ENCODE measurements at regions not wholly inside any gene's neighbourhood (a gene's known extent, or its start where the extent isn't known, plus 50 kb on each side); places are given as distances from the start of the nearest gene placed in this dataset.

GRCh38 chrX:124902953-124903352 is 416.7 kb upstream of the TEX13C start:
- Mint-ChIP-seq H3K9me3 (no peaks in the 10 kb centered on the region), H3K4me3 (no peak overlapping the region), H3K27me3 (no peaks in the 10 kb centered on the region), H3K27ac (no peak overlapping the region), H3K36me3 (ENCODE audit: low read depth) (no peaks in the 10 kb centered on the region), H3K4me1 (no peaks in the 10 kb centered on the region)
- no peak for ATAC-seq
- no peak for DNase-seq

- no peak overlapping the region for H3K4me3 Mint-ChIP-seq
- DNase-seq (no peak), ATAC-seq (no peak)
- H3K36me3 Mint-ChIP-seq (ENCODE audit: low read depth): no peaks in the 10 kb centered on the region
- H3K27me3 Mint-ChIP-seq: no peaks in the 10 kb centered on the region
- no peaks in the 10 kb centered on the region for H3K9me3 Mint-ChIP-seq
- no peaks in the 10 kb centered on the region for H3K4me1 Mint-ChIP-seq
- H3K27ac Mint-ChIP-seq: no peak overlapping the region
Observed at GRCh38 chrX:124910611-124911010, 409.1 kb upstream of the TEX13C start.

GRCh38 chrX:124917011-124917410 is 402.7 kb upstream of the TEX13C start:
- Mint-ChIP-seq H3K4me3 (no peak overlapping the region), H3K27me3 (no peaks in the 10 kb centered on the region), H3K36me3 (ENCODE audit: low read depth) (no peaks in the 10 kb centered on the region), H3K4me1 (no peaks in the 10 kb centered on the region), H3K27ac (no peak overlapping the region), H3K9me3 (no peaks in the 10 kb centered on the region)
- ATAC-seq: no peak
- no peak for DNase-seq

GRCh38 chrX:124925681-124926080 is 394.0 kb upstream of the TEX13C start:
- Mint-ChIP-seq H3K27me3 (no peaks in the 10 kb centered on the region), H3K9me3 (no peaks in the 10 kb centered on the region), H3K27ac (no peak overlapping the region), H3K4me1 (no peaks in the 10 kb centered on the region), H3K4me3 (no peak overlapping the region), H3K36me3 (ENCODE audit: low read depth) (no peaks in the 10 kb centered on the region)
- ATAC-seq: no peak
- DNase-seq: no peak

GRCh38 chrX:124931241-124931640 is 388.4 kb upstream of the TEX13C start:
- Mint-ChIP-seq H3K27me3 (no peaks in the 10 kb centered on the region), H3K36me3 (ENCODE audit: low read depth) (no peaks in the 10 kb centered on the region), H3K4me3 (no peak overlapping the region), H3K9me3 (no peaks in the 10 kb centered on the region), H3K27ac (no peak overlapping the region), H3K4me1 (no peaks in the 10 kb centered on the region)
- DNase-seq (no peak), ATAC-seq (no peak)

GRCh38 chrX:124931958-124932357 is 387.7 kb upstream of the TEX13C start:
- Mint-ChIP-seq H3K4me3 (no peak overlapping the region), H3K9me3 (no peaks in the 10 kb centered on the region), H3K27ac (no peak overlapping the region), H3K27me3 (no peaks in the 10 kb centered on the region), H3K4me1 (no peaks in the 10 kb centered on the region), H3K36me3 (ENCODE audit: low read depth) (no peaks in the 10 kb centered on the region)
- ATAC-seq (no peak), DNase-seq (no peak)

- Mint-ChIP-seq H3K4me3 (no peak overlapping the region), H3K9me3 (no peaks in the 10 kb centered on the region)
- no peak for DNase-seq
Observed at GRCh38 chrX:124938715-124939114, 381.0 kb upstream of the TEX13C start.

GRCh38 chrX:124940531-124940930 is 379.1 kb upstream of the TEX13C start:
- Mint-ChIP-seq H3K9me3 (no peaks in the 10 kb centered on the region), H3K27ac (no peak overlapping the region), H3K4me1 (no peaks in the 10 kb centered on the region), H3K36me3 (ENCODE audit: low read depth) (no peaks in the 10 kb centered on the region), H3K4me3 (no peak overlapping the region), H3K27me3 (peaks cover 2% of the 10 kb centered on the region)
- DNase-seq (no peak), ATAC-seq (no peak)

More at GRCh38 chrX:124938715-124939114, 381.0 kb upstream of the TEX13C start:
- H3K27me3 Mint-ChIP-seq: peaks cover 2% of the 10 kb centered on the region
- H3K4me1 Mint-ChIP-seq: no peaks in the 10 kb centered on the region
- no peak for ATAC-seq
- H3K27ac Mint-ChIP-seq: no peak overlapping the region
- H3K36me3 Mint-ChIP-seq (ENCODE audit: low read depth): no peaks in the 10 kb centered on the region

DNA sequence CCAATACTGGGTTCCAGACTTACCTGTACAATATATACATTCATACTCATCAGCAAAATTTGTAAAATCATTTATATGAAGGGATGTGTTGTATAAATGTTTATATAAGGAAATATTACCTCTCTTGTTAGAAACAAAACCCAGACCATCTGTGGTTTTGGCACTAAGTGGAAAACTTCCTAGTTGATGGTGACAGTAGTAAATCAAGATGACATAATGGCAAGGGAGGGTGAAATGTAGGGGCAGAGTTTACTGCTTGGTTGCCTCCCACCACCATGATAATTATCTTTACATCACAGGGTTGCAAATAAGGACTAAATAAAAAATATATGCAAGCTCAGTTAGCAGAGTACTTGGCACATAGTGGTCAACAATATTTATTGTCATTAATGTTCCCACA is 365.3 kb upstream of the TEX13C start:
- DNase-seq (no peak), ATAC-seq (no peak)
- Mint-ChIP-seq H3K27ac (no peak overlapping the region), H3K9me3 (no peaks in the 10 kb centered on the region), H3K4me1 (no peaks in the 10 kb centered on the region), H3K27me3 (no peaks in the 10 kb centered on the region), H3K36me3 (ENCODE audit: low read depth) (no peaks in the 10 kb centered on the region), H3K4me3 (no peak overlapping the region)

DNA sequence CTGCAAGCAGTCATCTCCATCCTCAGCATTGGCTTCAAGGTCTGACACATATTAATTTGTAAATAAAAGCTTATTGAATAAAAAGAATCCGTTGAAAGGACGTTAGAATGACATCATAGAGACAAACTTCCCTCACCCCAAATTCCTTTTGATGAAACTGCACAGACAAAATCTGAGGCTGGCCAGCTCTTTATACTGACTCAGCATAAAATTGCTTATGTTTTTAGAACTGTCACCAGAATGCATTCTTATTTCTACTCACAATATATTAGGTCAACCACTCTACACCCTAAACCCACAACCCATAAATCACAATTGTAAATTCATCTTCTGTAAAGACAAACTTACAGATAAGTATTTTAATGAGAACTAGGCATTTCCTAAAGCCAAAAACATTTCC is 359.2 kb upstream of the TEX13C start:
- ATAC-seq: no peak

DNA sequence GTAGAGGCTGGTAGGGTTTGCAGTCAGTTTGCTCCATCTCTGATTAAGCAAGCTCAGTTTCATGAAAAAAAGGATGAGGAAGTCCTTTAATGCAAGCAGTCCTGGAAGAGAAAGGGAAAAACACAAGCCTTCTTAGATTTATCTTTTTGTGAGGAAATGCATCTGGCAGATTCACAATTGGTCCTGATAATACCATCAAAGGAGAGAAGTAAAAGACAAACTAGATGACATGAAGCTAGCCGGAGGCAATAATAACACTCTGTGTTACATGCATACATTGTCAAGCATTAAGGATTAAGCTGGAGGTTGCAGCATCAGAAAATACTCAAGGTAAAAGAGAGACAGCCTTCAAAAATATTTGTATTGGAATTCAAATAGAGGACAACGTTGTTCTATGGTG is 356.0 kb upstream of the TEX13C start, which contains the start of gene TENM1:
TSS of gene TENM1 (minus strand) at position 101 of the 400 bp plus-strand sequence.
- ATAC-seq (no peak), DNase-seq (no peak)
- no peak within 1 kb of the TSS for H3K4me3 Mint-ChIP-seq
- H3K4me1 Mint-ChIP-seq: no peaks in the 10 kb centered on the region
- no peaks in the 10 kb centered on the region for H3K9me3 Mint-ChIP-seq
- H3K27me3 Mint-ChIP-seq: no peaks in the 10 kb centered on the region
- no peaks in the 10 kb centered on the region for H3K36me3 Mint-ChIP-seq (ENCODE audit: low read depth)
- H3K27ac Mint-ChIP-seq: no peak within 1 kb of the TSS

More for the DNA sequence above, 359.2 kb upstream of the TEX13C start:
- H3K4me3 Mint-ChIP-seq: no peak overlapping the region
- H3K27me3 Mint-ChIP-seq: no peaks in the 10 kb centered on the region
- H3K36me3 Mint-ChIP-seq (ENCODE audit: low read depth): no peaks in the 10 kb centered on the region
- H3K27ac Mint-ChIP-seq: no peak overlapping the region
- H3K9me3 Mint-ChIP-seq: no peaks in the 10 kb centered on the region
- no peak for DNase-seq
- no peaks in the 10 kb centered on the region for H3K4me1 Mint-ChIP-seq

- Mint-ChIP-seq H3K36me3 (ENCODE audit: low read depth) (no peaks in the 10 kb centered on the region), H3K4me3 (no peak overlapping the region), H3K9me3 (no peaks in the 10 kb centered on the region), H3K27me3 (no peaks in the 10 kb centered on the region), H3K27ac (no peak overlapping the region), H3K4me1 (no peaks in the 10 kb centered on the region)
- DNase-seq (no peak), ATAC-seq (no peak)
Observed at GRCh38 chrX:124975456-124975855, 344.2 kb upstream of the TEX13C start.

GRCh38 chrX:124981420-124981819 is 338.3 kb upstream of the TEX13C start:
- DNase-seq (no peak), ATAC-seq (no peak)
- H3K4me3 Mint-ChIP-seq: no peak overlapping the region
- H3K9me3 Mint-ChIP-seq: no peaks in the 10 kb centered on the region
- no peaks in the 10 kb centered on the region for H3K4me1 Mint-ChIP-seq
- H3K36me3 Mint-ChIP-seq (ENCODE audit: low read depth): no peaks in the 10 kb centered on the region
- no peak overlapping the region for H3K27ac Mint-ChIP-seq
- no peaks in the 10 kb centered on the region for H3K27me3 Mint-ChIP-seq

- ATAC-seq: no peak
Observed at GRCh38 chrX:124984140-124984813, 335.4 kb upstream of the TEX13C start.

GRCh38 chrX:124986284-124986683 is 333.4 kb upstream of the TEX13C start:
- no peak for ATAC-seq
- no peaks in the 10 kb centered on the region for H3K36me3 Mint-ChIP-seq (ENCODE audit: low read depth)
- no peak overlapping the region for H3K27ac Mint-ChIP-seq
- H3K4me3 Mint-ChIP-seq: no peak overlapping the region
- no peaks in the 10 kb centered on the region for H3K9me3 Mint-ChIP-seq
- no peaks in the 10 kb centered on the region for H3K4me1 Mint-ChIP-seq
- DNase-seq: no peak
- H3K27me3 Mint-ChIP-seq: no peaks in the 10 kb centered on the region

More at GRCh38 chrX:124984140-124984813, 335.4 kb upstream of the TEX13C start:
- DNase-seq: no peak
- no peaks in the 10 kb centered on the region for H3K4me1 Mint-ChIP-seq
- H3K9me3 Mint-ChIP-seq: no peaks in the 10 kb centered on the region
- H3K36me3 Mint-ChIP-seq (ENCODE audit: low read depth): no peaks in the 10 kb centered on the region
- H3K27me3 Mint-ChIP-seq: no peaks in the 10 kb centered on the region
- H3K27ac Mint-ChIP-seq: no peak overlapping the region
- H3K4me3 Mint-ChIP-seq: no peak overlapping the region

- Mint-ChIP-seq H3K4me3 (no peak overlapping the region), H3K9me3 (no peaks in the 10 kb centered on the region), H3K36me3 (ENCODE audit: low read depth) (no peaks in the 10 kb centered on the region), H3K27me3 (no peaks in the 10 kb centered on the region), H3K4me1 (no peaks in the 10 kb centered on the region), H3K27ac (no peak overlapping the region)
- ATAC-seq: no peak
- no peak for DNase-seq
Observed at GRCh38 chrX:124993735-124994134, 325.9 kb upstream of the TEX13C start.
